HepG2 (cell line): ENCODE measurements at regions not wholly inside any gene's neighbourhood (a gene's known extent, or its start where the extent isn't known, plus 50 kb on each side); places are given as distances from the start of the nearest gene placed in this dataset.

ENCODE experiments used
- ATM ChIP-seq: fragments of 450-650 bp; IDR thresholded peaks from 2 replicates; pipeline ENCODE4 v1.7.1; 2017; ENCODE audit warnings: mild to moderate bottlenecking, borderline replicate concordance
- GLI4 ChIP-seq: sonication (generic); formaldehyde crosslinking; IDR thresholded peaks from 2 replicates; pipeline ENCODE4 v1.5.1; 2020; ENCODE audit warnings: missing genetic modification reagents, mild to moderate bottlenecking, moderate library complexity, borderline replicate concordance
- HCFC1 ChIP-seq: fragments of 150-350 bp; IDR thresholded peaks from 2 replicates; pipeline ENCODE4 v1.6.1; 2014; ENCODE audit warnings: low read depth, low read length
- KAT7 ChIP-seq: IDR thresholded peaks from 2 replicates; pipeline ENCODE4 v1.6.1; 2018; ENCODE audit warnings: borderline replicate concordance, missing compliant biosample characterization
- KMT2B ChIP-seq: IDR thresholded peaks from 2 replicates; pipeline ENCODE4 v1.6.1; 2016; ENCODE audit warnings: missing genetic modification reagents, missing compliant biosample characterization
- SCMH1 ChIP-seq: sonication (generic); formaldehyde crosslinking; IDR thresholded peaks from 2 replicates; pipeline ENCODE4 v1.9.0; 2021; ENCODE audit warnings: missing genetic modification reagents, mild to moderate bottlenecking, borderline replicate concordance
- ZFP36L2 ChIP-seq: sonication (generic); formaldehyde crosslinking; IDR thresholded peaks from 2 replicates; pipeline ENCODE4 v1.4.0; 2020; ENCODE audit warnings: missing genetic modification reagents
- ZIK1 ChIP-seq: sonication (generic); formaldehyde crosslinking; IDR thresholded peaks from 2 replicates; pipeline ENCODE4 v1.5.0; 2020; ENCODE audit warnings: mild to moderate bottlenecking, low read depth, missing genetic modification reagents, borderline replicate concordance
- ZNF101 ChIP-seq: sonication (generic); formaldehyde crosslinking; IDR thresholded peaks from 2 replicates; pipeline ENCODE4 v1.4.0; 2020; ENCODE audit warnings: mild to moderate bottlenecking, low read depth, missing genetic modification reagents, borderline replicate concordance
- ZNF530 ChIP-seq: sonication (generic); formaldehyde crosslinking; IDR thresholded peaks from 2 replicates; pipeline ENCODE4 v1.5.0; 2020; ENCODE audit warnings: low read depth, mild to moderate bottlenecking, missing genetic modification reagents
- ZNF709 ChIP-seq: sonication (generic); formaldehyde crosslinking; IDR thresholded peaks from 2 replicates; pipeline ENCODE4 v1.5.0; 2020; ENCODE audit warnings: mild to moderate bottlenecking, missing genetic modification reagents
- ZNF775 ChIP-seq: sonication (generic); formaldehyde crosslinking; IDR thresholded peaks from 2 replicates; pipeline ENCODE4 v1.4.0; 2020; ENCODE audit warnings: missing genetic modification reagents, mild to moderate bottlenecking, moderate library complexity, borderline replicate concordance
- TF ChIP-seq, protein P1 (sequence below): sonication (generic); formaldehyde crosslinking; IDR thresholded peaks from 2 replicates; pipeline ENCODE4 v1.8.1; 2023; ENCODE audit warnings: mild to moderate bottlenecking, moderate library complexity, missing genetic modification reagents
- TF ChIP-seq, protein P2 (sequence below): sonication (generic); formaldehyde crosslinking; conservative IDR thresholded peaks from 2 replicates; pipeline ENCODE4 v1.5.0; 2020; ENCODE audit warnings: missing genetic modification reagents
- TF ChIP-seq, protein P3 (sequence below): sonication (generic); formaldehyde crosslinking; IDR thresholded peaks from 2 replicates; pipeline ENCODE4 v1.5.0; 2020; ENCODE audit warnings: mild to moderate bottlenecking, missing genetic modification reagents
- TF ChIP-seq, protein P4 (sequence below): sonication (generic); formaldehyde crosslinking; IDR thresholded peaks from 2 replicates; pipeline ENCODE4 v1.4.0; 2020; ENCODE audit warnings: missing genetic modification reagents
- TF ChIP-seq, protein P5 (sequence below): sonication (generic); formaldehyde crosslinking; IDR thresholded peaks from 2 replicates; pipeline ENCODE4 v1.5.0; 2020; ENCODE audit warnings: mild to moderate bottlenecking, missing genetic modification reagents, moderate library complexity

GRCh38 chr1:213759359-213760181 is 228.2 kb upstream of the PROX1 start (continued):
- TF ChIP-seq, protein P1, sequence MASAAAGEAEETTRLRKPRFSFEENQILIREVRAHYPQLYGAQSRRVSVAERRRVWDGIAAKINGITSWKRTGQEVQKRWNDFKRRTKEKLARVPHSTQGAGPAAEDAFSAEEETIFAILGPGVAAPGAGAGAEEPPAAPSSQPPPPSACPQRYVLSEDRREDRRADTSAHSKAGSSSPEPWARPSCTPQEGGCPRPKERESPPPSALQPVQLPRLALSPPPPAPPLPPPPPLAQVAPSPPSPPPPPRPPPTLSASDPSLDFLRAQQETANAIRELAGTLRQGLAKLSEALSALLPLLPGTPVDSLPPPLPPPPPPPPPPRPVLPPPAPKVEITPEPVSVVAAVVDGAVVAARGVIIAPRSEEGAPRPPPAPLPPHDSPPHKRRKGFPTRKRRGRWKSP (CRISPR knock-in tag), result no peak; the same call in 1 of the 2 replicates
- TF ChIP-seq ZNF530 (CRISPR knock-in tag) (no peak), SCMH1 (CRISPR knock-in tag) (no peak), ZNF101 (CRISPR knock-in tag) (no peak), ZFP36L2 (CRISPR knock-in tag) (no peak), ZIK1 (CRISPR knock-in tag) (no peak), HCFC1 (no peak), ATM (no peak), GLI4 (CRISPR knock-in tag) (no peak), KAT7 (CRISPR knock-in tag) (peak; percentile 76; the same call in 1 of the 2 replicates), KMT2B (CRISPR knock-in tag) (peak; percentile 71), ZNF775 (CRISPR knock-in tag) (no peak), ZNF709 (CRISPR knock-in tag) (no peak)
- TF ChIP-seq, protein P2, sequence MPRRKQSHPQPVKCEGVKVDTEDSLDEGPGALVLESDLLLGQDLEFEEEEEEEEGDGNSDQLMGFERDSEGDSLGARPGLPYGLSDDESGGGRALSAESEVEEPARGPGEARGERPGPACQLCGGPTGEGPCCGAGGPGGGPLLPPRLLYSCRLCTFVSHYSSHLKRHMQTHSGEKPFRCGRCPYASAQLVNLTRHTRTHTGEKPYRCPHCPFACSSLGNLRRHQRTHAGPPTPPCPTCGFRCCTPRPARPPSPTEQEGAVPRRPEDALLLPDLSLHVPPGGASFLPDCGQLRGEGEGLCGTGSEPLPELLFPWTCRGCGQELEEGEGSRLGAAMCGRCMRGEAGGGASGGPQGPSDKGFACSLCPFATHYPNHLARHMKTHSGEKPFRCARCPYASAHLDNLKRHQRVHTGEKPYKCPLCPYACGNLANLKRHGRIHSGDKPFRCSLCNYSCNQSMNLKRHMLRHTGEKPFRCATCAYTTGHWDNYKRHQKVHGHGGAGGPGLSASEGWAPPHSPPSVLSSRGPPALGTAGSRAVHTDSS (CRISPR knock-in tag), result no peak
- TF ChIP-seq, protein P3, sequence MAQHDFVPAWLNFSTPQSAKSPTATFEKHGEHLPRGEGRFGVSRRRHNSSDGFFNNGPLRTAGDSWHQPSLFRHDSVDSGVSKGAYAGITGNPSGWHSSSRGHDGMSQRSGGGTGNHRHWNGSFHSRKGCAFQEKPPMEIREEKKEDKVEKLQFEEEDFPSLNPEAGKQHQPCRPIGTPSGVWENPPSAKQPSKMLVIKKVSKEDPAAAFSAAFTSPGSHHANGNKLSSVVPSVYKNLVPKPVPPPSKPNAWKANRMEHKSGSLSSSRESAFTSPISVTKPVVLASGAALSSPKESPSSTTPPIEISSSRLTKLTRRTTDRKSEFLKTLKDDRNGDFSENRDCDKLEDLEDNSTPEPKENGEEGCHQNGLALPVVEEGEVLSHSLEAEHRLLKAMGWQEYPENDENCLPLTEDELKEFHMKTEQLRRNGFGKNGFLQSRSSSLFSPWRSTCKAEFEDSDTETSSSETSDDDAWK (CRISPR knock-in tag), result no peak
- TF ChIP-seq, protein P4, sequence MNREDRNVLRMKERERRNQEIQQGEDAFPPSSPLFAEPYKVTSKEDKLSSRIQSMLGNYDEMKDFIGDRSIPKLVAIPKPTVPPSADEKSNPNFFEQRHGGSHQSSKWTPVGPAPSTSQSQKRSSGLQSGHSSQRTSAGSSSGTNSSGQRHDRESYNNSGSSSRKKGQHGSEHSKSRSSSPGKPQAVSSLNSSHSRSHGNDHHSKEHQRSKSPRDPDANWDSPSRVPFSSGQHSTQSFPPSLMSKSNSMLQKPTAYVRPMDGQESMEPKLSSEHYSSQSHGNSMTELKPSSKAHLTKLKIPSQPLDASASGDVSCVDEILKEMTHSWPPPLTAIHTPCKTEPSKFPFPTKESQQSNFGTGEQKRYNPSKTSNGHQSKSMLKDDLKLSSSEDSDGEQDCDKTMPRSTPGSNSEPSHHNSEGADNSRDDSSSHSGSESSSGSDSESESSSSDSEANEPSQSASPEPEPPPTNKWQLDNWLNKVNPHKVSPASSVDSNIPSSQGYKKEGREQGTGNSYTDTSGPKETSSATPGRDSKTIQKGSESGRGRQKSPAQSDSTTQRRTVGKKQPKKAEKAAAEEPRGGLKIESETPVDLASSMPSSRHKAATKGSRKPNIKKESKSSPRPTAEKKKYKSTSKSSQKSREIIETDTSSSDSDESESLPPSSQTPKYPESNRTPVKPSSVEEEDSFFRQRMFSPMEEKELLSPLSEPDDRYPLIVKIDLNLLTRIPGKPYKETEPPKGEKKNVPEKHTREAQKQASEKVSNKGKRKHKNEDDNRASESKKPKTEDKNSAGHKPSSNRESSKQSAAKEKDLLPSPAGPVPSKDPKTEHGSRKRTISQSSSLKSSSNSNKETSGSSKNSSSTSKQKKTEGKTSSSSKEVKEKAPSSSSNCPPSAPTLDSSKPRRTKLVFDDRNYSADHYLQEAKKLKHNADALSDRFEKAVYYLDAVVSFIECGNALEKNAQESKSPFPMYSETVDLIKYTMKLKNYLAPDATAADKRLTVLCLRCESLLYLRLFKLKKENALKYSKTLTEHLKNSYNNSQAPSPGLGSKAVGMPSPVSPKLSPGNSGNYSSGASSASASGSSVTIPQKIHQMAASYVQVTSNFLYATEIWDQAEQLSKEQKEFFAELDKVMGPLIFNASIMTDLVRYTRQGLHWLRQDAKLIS (CRISPR knock-in tag), result no peak
- TF ChIP-seq, protein P5, sequence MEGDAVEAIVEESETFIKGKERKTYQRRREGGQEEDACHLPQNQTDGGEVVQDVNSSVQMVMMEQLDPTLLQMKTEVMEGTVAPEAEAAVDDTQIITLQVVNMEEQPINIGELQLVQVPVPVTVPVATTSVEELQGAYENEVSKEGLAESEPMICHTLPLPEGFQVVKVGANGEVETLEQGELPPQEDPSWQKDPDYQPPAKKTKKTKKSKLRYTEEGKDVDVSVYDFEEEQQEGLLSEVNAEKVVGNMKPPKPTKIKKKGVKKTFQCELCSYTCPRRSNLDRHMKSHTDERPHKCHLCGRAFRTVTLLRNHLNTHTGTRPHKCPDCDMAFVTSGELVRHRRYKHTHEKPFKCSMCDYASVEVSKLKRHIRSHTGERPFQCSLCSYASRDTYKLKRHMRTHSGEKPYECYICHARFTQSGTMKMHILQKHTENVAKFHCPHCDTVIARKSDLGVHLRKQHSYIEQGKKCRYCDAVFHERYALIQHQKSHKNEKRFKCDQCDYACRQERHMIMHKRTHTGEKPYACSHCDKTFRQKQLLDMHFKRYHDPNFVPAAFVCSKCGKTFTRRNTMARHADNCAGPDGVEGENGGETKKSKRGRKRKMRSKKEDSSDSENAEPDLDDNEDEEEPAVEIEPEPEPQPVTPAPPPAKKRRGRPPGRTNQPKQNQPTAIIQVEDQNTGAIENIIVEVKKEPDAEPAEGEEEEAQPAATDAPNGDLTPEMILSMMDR (CRISPR knock-in tag), result no peak
